Midbrain (tissue), 1 donor: ENCODE measurements at regions not wholly inside any gene's neighbourhood (a gene's known extent, or its start where the extent isn't known, plus 50 kb on each side); places are given as distances from the start of the nearest gene placed in this dataset.
A peak's percentile ranks its signal among the peaks of the same experiment; 100 is the strongest.

Source experiments
- DNase-seq: peaks from one replicate; lab custom pipeline; 2025; lab: John Stamatoyannopoulos, UW

DNA sequence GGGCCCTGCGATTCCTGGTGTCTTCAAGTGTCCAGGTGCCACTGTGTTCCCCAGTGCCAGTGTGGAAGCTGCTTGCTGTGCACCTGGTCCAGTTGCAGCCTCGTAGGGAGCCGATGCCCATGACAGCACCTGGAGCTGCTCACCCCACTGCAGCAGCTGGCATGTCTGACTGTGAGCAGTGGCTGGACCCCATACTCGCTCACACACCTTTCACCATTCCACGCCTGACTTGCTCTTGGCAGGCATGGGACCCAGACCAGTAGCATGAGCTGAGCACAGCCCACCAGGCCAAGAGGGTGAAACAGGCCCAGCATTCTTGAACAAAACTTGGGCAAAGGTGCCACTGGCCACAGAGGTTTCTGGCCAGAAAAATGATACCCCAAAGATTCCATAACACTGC lies 124.5 kb upstream of the THY1 start:
- no peak for DNase-seq

DNA sequence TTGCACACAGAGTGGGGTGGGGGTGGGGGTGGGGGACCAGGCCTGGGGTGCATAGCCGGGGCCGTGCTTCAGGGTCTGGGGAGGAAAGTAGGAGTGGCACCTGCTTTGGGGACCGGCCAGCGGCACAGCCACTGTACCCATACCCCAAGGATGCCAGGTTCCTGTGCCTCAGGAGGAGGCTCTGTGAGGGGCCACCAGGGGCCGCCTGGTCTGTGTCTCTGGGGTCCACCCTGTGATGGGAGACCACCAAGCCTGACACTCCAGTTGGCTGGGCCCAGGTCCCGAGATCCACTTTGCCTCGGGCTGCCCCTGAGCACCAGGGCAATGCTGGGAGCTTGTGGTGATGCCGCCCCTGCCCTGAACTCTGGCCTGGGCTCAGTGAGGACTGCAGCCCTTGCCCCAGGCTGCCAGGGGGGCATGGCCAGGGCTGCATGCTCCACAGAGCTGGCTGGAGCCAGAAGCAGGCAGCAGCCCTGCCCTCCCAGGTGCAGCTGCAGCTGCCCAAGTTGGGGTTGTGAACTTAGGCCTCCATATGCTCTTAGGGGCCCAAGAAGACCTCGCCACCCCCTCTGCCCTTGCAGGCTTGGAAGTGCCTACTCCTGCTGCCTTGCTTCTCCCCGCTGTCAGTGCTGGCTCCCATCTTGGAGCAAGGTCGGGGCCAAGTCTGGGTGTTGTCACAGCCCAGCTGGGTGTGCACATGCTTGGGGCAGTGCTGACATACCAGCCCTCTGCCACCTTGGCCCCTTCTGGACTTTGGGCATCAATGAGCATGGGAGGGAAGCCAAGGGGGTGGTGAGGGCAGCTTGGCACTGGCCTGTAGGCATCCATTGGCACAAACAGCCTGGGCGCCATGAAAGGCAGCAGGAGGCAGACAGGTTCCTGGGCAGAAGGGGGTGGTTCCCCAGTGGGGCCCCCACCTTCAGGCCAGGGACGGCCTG lies 123.3 kb upstream of the THY1 start:
- no peak for DNase-seq

DNA sequence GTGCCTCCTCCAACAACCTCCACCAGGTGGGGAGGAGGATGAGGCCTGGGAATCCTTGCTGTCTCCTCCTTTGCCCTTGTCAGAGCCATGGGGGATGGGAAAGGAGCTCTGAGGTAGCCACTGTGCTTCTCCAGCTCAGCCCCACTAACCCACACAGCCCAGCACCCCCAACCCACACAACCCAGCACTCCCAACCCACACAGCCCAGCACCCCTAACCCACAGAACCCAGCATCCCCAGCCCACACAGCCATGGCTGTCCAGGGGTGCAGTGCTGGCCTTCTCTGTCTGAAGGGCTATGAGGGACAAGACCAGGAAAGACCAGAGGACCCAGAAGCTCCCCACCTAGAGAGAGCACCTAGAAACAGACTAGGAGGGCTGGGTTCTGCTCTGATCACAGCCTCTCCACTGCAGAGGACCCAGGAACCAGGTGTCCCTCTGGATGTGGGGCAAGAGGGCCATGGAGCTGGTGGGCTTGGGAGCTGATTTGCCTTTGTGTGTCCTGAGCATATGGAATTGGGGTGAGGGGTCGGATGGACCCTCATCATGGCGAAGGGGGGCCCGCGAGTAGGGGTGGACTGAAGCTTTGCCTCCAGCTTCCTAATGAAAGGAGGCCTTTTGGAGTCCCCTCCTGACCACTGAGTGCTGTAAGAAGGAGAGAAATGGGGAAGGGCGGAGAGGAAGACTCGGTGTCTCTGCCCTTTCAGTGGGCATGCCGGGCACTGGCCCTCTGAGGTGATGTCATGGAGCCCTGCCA lies 117.6 kb upstream of the THY1 start:
- DNase-seq: no peak

DNA sequence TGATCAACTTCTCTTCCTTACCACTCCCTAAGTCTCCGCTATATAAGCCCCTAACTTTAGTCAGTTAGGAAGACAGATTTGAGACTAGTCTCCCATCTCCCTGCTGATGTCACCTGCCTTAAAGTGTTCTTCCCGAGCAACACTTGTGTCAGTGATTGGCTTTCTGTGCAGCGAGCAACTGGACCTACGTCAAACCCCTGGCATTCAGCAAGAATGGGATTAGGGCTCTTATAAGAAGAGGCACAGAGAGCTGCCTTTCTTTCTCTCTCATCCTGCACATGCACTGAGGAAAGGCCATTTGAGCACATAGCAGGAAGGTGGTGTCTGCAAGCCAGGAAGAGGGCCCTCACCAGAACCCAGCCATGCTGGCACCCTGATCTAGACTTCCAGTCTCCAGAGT lies 116.6 kb upstream of the THY1 start:
- DNase-seq: no peak

GRCh38 chr11:119538753-119539152 lies 115.8 kb upstream of the THY1 start:
- no peak for DNase-seq

DNA sequence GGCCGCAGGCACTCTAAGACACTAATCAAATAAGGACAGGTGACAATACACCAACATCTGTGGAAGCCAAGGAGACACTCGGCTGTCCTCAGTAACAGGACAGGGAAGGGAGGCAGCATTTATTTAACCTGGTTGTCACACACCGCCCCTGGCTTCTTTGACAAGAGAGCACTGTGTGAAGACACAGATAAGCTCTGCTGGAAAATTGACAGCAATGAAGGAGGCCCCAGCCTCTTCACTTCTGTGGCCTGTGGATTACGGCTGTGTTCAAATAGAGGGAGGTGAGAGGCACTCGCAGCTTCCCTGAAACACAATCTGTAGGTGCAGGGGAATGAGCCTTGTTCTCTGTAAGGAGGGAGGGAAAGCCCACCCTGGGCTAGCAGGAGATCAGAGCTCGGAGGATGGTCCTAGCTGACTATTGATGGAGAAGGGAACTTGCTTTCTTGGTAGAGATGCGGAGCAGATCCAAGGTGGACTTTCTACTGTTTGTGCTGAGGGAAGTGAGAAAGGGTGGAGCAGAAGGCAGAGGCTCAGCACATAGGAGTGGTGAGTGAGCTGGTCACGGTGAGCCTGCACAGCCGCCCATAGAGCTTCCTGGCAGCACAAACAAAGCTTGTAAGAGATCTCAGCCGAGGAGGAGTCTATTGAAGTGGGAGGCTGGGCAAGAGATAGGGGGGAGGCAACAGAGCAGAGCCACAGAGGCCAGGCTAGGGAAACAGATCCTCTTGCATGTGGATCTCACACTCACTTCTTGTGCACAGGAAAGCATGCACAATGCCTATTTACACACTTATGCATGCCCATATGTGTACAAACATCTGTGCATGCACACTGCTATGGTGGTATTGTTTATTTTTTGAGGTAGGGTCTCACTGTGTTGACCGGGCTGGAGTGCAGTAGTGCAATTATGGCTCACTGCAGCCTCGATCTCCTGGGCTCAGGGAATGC lies 114.6 kb upstream of the THY1 start:
- no peak for DNase-seq

GRCh38 chr11:119536801-119537200 lies 113.8 kb upstream of the THY1 start:
- no peak for DNase-seq

- peak; percentile 88 for DNase-seq
These were observed 111.2 kb upstream of the THY1 start for GRCh38 chr11:119533921-119534736.

GRCh38 chr11:119533462-119533861 lies 110.5 kb upstream of the THY1 start:
- no peak for DNase-seq

- DNase-seq: no peak
These were observed 109.6 kb upstream of the THY1 start for GRCh38 chr11:119532551-119532950.

DNA sequence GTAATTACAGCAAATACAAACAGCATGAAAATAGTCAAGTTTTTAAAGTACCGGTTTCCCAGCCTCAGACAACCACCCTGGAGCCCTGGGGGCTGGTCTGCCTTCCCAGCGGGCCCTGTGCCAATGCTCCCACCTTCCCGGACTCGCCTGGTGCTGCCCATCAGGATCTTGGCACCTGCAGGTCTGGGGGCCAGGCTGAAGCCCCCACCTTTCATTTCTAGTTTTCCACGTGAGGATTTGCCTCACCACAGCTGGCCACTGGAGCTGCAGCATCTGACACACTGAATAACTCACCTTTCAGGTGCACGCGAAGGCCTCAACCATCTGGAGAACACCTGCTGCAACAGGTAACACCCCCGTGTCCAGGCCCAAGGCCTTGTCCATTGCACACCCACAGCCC lies 108.7 kb upstream of the THY1 start:
- no peak for DNase-seq

- DNase-seq: no peak
These were observed 108.1 kb upstream of the THY1 start for GRCh38 chr11:119531056-119531455.

- DNase-seq: no peak
These were observed 107.5 kb upstream of the THY1 start for GRCh38 chr11:119530509-119530908.

DNA sequence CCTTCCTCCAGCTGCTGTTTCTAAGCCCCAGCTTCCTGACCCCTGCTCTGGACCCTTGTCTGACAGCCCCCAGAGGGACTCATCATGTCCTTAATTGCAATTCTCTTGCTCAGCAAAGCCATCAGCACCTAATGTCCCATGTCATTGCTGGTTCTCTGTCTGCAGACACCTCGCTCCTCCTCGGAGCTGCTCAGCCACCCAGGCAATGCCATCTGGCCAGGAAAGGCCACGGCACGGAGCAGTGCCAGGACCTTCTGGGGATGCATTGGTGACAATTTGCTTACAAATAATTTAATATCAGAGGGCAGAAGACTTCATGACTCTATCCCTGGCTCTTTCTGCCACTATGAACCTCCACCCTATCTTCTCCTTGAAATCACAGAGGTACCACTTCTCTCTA lies 107.0 kb upstream of the THY1 start:
- no peak for DNase-seq

GRCh38 chr11:119529063-119529845 lies 106.3 kb upstream of the THY1 start:
- no peak for DNase-seq

GRCh38 chr11:119525867-119526196 lies 102.9 kb upstream of the THY1 start:
- DNase-seq: no peak

DNA sequence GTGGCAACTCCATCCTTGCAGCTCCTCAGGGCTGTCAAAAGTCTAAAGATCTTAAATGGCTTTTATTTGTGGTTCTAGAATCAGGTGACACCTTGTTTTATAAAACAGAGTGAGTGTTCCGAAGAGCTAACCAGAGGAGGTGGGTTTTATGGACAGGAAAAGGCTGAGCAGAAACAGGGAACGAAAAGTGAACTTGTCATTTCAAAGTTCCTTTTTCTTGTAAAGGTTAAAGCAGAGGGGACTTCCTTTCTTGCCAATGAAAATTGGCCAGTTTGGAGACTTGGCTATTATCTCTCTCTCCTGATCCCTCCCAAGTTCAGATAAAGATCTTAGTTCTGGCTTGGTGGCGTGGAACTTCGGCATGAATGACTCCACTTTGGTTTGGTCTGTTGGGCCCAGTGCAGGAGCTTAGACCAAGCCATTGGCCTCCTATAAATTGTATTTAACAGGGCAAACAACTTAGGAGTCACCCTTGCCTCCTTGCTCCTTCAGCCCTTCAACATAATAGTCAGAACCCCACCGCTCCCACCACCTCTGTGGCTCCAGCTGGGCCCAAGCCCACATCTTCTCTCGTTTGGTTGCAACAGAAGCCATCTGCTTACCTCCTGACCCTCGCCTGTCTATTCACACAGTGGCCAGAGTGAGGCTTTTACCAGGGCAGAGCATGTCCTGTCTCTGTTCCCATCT lies 102.4 kb upstream of the THY1 start:
- no peak for DNase-seq

- no peak for DNase-seq
These were observed 100.7 kb upstream of the THY1 start for GRCh38 chr11:119523539-119524157.

DNA sequence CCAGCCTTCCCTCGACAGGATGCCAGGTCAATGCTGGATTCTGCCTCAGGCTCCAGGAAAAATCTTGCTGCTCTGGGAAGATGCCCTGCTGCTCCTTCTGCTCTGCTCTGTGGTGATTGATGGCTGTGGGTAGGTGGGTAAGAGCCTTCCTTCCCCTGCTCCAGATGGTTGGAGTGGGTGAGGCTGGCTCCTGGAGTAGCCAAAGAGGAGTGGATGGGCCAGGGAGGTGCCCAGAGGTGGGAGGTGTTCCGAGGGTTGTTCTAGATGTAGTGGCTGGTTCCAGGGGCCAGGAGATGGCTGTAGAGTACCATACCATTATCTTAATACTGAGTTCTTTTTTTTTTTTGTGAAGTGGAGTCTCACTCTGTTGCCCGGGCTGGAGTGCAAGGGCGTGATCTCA lies 99.6 kb upstream of the THY1 start:
- DNase-seq: no peak
